NCI-H1417 (cell line): ENCODE measurements at regions not wholly inside any gene's neighbourhood (a gene's known extent, or its start where the extent isn't known, plus 50 kb on each side); places are given as distances from the start of the nearest gene placed in this dataset.

ENCODE experiments used
- DNase-seq, 3 experiments: peaks; one replicate each; lab custom pipeline; 2025; lab: John Stamatoyannopoulos, UW

DNA sequence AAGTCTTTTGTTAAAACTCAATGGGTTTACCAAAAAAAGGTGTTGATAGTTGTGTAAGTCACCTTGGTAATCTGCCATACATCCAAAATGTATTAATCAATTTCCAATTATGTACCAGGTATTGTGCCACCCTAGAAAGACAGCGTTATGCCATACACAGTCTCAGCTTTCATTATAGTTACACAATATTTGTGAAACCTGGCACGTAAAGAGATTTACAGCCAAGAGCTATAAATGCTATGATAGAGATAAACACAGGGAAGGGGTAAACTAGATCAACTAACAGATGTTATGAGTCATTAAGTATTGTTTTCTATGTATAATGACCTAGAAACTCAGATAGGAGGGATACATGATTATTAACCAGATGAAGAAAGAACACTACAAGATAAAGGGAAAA is 725.6 kb upstream of the SLITRK5 start:
- DNase-seq = peak in 1 of 3 experiments; percentile 37

DNA sequence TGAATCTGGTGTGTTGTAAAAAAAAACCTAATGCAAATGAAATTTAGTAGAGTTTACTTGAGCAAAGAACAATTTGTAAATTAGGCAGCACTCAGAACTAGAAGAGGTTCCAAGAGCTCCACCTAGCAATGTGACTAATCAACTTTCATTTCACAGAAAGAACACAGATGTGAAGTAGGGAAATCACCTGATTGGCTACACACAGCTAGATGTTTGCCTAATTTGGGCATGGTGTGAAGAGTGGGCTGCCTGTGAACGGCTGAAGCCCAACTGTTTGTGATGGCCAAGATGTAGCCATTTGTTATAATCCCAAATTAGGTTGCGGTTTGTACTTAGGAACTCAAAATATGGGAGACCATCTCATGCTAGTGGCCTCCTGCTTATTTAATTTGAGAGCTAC is 724.4 kb upstream of the SLITRK5 start:
- DNase-seq = no peak

DNA sequence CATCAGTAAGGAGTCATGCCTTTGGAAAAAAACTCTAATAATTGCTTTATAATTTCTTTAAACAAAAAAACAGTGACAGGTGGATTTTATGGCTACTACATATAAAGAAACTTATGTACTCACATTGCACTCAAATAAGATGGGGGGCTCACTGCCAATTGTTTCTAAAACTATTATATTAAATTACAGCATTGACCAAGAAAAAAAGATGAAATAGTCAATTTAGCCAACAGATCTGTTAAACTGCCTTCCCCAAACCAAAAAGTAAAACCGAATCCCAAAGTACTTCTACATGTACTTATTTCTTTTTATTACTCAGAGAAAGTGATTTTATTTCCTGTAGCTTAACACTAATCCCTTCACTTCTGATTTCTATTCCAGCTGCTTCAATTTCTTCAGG is 716.8 kb upstream of the SLITRK5 start:
- no peak for DNase-seq

DNA sequence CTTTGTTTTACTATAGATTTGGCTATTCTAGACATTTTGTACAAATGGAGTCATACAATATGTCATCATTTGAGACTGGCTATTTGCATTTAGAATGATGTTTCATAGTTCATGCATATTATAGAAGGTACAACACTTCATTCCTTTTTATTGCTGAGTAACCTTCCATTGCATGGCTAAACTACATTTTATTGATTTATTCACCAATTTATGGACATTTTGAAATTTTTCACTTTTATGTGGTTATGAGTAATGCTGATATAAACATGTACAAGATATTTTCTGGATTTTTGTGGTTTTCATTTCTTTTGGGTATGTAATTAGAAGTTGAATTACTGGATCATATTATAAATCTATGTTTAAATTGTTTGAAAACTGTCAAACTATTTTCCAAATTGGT is 710.3 kb upstream of the SLITRK5 start:
- DNase-seq = no peak

DNA sequence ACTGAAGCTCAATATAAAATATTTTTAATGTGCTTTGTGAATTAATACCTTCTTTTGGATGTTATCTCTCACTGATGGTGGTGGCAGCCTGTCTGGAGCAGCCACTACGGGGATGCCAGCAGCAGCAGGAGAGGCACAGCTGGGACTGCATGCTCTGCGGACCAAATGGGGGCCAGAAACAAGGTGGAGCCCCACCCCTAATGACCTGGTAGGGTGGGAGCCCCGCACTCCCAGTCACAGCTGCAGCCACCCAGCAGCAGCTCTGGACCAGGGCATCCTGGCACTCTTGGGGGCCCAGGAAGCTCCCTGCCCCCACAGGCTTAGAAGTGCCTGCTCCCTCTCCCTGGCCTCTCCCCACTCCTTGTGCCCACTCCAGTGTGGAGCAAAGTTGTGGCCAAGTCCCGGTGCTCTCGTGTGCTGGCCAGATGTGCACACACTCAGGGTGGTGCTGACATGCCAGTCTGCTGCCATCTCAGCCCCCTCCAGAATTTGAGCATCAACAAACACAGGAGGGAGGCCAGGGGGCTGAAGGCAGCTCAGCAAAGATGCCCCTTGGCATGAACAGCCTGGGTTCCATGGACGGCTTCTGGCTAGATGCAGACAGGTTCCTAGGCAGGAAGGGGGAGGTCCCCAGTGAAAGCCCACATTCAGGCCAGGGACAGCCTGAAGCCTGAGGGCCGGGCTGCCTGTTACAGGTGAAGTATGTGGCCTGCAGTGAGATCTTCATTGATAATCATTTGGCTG is 696.7 kb upstream of the SLITRK5 start:
- no peak for DNase-seq

DNA sequence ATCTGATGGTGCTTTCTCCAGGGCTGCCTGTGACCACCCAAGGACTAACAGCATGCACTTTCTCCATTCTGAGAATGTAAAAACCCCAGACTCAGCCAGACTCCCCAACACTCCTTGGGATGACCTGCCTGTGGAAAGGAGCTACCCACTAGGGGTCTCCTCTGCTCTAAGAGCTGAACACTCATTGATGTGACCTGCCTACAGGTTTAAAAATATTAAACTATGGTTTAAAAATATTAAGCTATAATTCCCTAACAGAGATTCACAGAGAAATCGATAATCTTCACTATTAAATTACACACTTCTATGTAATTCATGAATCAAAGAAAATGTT is 696.2 kb upstream of the SLITRK5 start:
- peak in 1 of 3 experiments; percentile 18 for DNase-seq

DNA sequence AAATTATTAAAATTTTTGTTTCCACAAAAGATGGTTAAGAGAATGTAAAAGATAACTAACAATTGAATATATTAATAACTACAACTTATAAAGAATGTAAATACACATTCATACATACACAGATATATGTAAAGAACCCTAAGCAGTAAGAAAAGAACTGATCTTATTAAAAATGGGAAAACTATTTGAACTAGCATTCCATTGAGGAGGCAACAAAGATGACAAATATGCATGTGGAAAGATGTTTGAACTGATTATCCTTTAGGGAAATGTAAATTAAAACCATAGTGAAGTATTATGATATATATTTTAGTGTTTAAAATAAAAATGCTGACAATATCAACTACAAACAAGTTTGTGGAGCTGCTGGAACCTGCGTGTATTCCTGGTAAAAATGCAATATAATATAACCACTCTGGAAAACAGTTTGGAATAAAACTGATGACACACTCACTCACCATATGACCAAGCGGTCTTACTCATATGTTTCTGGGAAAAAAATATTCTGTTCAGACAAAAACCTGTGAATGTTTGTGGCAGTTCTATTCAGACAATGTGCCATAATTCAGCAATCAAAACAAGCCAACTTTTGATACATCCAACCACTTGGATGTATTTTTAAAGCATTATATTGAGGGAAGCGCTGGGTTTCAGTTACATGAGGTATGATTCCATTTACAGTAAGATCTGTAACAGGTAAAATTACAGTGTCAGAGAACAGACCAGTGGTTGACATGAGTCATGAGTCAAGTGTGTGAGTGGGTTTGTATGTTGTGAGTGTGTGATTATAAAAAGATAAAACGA is 694.4 kb upstream of the SLITRK5 start:
- no peak for DNase-seq

DNA sequence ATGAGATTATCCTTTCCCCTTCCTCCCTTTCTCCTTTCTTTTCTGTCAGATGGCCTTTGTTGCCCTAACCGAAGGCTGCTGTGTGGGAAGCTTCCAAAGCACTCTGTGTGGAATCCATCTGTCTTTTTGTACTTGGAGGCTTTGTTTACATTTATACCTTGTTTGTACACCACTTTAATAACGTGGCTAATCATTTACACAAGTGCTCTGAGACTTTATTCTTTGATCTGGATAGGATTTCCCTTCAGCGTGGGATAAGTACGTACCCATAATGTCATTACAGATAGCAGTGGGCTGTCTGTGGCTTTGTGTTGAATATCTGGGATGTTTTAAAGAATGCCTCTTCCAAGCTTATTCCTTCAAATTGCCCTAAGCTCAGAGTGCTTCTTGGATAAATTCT is 684.7 kb upstream of the SLITRK5 start:
- DNase-seq = peak in 2 of 3 experiments; percentile 55 to 87

DNA sequence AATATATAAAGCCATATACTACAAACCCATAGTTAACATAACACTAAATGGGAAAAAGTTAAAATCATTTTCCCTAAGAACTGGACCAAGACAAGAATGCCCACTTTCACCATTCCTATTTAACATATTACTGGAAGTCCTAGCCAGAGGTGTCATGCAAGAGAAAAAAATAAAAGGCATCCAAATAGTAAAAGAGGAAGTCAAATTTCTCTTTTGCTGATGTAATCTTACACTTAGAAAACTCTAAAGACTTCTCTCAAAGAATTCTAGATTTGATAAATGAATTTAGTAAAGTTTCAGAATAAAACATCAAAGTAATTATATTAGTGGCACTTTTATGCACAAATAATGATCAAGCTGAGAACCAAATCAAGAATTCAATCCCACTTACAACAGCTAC is 678.9 kb upstream of the SLITRK5 start:
- DNase-seq = no peak

DNA sequence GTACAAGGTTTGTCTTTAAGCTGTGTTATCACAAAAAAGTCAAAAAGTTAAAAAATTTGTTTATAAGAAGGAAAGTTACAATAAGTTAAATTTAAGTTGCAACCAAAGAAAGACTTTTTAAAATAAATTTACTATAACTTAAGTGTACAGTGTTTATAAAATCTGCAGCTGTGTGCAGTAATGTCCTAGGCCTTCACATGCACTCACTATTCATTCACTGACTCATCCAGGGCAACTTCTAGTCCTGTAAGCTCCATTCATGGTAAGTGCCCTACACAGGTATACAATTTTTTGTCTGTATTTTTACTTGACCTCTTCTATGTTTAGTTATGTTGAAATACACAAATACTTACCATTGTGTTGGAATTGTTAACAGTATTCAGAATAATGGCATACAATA is 667.9 kb upstream of the SLITRK5 start:
- no peak for DNase-seq

DNA sequence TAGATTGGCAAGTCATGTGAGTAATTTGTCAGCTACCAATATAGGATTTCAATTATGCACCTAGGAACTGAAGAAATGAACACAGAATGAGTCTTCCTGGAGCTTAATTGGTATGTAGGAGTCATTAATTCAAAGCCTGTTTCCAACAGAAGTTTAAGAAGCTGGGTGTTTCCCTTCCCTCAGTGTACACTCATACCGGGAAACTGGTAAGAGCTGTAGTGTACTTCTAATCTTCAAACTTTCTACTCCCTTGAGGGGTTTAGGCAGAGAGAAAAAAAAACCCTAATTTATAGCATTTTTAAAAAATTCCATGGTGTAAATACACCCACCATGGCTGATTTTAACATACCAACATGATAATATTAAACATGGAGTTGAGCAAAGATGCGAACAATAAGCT is 665.7 kb upstream of the SLITRK5 start:
- no peak for DNase-seq

DNA sequence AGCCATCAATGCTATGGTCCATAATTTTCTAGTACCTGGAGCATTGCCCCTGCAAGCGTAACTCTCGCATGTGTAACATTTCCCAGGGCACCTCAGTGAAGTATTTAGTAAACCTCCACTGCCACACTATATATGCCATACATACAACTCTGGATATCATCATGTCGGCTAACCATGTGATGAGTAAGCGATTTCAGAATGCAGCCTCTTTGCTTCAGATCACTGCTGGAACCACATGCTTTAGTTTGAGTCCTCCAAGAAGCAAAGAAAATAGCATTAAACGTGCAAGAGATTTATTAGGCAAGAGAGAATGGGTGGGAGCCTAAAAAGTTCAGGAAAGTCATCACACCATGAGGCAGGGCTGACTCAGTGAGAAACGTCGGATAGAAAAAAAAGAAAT is 635.6 kb upstream of the SLITRK5 start:
- no peak for DNase-seq

DNA sequence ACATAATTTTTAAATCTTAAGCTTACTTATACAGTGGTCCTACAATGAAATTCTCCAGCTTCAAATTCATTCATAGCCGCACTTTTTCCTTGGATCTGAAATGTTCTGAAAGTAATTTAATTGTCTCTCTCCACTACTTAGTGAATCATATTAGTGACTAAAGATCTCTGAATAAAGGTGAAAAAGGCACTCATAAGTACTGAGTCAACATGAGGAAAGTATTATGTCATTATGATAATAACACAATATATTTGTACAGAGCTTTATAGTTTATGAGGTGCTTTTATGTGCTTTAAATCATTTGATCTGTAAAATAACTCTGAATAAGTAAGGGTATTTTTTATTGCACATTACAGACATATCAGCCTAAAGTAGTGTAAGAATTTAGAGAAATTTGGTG is 628.2 kb upstream of the SLITRK5 start:
- DNase-seq = peak in 1 of 3 experiments; percentile 55

DNA sequence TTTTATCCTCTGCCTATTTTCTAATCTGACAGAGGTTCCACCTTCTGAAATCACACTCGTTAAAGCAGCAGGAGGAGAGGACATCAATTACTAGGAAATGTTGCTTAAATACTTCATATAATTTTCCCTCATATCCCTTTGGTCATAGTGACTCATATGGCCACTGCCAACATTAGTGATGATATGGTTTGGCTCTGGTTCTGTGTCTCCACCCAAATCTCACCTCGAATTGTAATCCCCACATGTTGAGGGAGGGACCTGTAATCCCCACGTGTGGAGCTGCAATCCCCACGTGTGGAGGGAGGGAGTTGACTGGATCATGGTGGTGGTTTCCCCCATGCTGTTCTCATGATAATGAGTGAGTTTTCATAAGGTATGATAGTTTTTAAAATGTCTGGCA is 618.4 kb upstream of the SLITRK5 start:
- DNase-seq = no peak

DNA sequence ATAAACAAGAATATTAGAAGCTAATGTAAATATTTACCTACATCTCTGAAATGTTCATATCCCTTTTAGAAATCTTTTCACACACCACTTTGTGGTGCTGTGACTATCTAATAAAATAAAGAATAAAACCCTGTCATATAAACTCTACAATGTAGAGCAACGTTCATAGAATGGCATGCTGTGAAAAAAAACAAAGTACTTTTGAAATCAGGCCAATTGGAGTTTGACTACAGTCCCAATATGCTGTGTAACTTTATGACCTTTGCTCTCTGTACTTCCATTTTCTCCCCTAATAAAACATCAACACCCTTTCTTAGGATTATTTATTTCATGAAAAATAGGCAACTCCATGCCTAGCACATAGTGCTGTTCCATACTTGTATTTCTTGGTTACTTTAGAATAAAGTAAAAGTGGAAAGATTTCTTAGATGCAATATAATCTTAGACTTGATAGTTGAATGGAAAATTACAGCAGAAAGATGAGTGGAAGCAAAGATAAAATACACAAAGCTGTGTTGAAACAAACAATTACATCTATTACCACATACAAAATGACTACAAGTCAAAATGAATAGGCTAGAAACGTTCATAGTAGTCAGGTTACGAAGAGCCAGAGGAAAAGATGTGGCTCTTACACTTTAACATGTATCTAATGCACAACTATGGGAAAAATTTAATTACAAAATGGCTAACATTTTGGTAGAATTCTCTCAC is 613.2 kb upstream of the SLITRK5 start:
- DNase-seq = no peak

DNA sequence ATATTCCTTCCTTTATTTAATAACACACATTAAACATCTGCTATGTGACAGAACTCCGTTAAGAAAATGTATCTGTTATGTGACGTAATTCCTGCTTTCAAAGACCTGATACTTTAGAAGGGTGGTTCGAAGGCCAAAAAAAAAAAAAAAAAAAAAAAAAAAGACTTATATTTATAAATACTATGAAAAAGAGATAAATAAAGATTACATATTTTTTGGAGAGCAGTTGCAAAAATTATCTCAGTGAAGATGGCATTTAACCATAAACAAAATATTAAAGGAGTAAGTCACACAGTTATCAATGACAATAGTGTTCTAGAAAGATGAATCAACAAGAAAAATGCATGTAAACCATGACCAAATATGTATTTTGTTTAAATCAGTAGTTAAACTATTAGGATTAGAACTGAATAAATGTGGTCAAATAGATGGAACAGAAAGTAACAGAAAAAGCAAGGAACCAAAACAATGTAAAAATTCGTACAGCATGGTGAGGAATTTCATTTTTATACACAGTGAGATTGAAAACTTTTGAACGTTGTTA is 612.3 kb upstream of the SLITRK5 start:
- DNase-seq = no peak

DNA sequence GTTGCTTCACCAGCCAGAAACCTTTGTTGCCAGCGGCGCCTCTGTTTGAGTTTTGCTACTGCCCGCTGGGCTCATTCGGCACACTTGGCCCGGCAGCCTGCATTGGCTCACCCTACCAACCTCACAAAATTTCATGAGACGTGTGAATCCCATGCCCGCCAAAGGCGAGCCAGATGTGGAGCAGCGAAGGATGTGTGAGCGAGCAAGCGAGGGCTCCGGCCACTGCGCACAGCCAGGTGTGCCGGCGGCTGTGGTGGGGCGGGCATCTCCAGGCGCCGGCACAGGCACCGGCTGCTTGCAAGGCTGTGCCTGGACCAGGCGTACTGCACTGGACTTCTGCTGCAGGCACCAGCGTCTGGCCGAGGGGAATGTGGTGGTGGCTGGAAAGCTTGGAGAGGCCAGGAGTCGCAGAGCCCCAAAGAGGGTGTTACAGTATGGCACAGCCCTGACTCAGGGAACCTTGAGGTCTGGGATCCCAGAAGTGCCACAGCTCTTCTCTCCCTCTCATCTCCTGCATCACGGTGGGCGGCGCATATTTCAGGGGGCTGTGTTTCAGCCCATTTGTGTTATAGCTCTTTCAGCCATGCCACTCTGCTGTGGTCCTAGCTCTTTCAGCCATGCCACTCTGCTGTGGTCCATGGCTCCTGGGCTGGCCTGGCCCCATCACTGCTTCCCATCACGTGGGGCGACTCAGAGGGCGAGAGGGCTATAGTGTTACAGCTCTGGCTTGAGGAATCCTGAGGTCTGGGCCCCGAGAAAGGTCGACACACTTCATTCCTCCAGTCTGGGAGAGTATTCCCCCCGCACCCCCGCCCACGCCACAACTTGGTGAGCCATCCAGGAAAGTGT is 592.0 kb upstream of the SLITRK5 start:
- DNase-seq = no peak

DNA sequence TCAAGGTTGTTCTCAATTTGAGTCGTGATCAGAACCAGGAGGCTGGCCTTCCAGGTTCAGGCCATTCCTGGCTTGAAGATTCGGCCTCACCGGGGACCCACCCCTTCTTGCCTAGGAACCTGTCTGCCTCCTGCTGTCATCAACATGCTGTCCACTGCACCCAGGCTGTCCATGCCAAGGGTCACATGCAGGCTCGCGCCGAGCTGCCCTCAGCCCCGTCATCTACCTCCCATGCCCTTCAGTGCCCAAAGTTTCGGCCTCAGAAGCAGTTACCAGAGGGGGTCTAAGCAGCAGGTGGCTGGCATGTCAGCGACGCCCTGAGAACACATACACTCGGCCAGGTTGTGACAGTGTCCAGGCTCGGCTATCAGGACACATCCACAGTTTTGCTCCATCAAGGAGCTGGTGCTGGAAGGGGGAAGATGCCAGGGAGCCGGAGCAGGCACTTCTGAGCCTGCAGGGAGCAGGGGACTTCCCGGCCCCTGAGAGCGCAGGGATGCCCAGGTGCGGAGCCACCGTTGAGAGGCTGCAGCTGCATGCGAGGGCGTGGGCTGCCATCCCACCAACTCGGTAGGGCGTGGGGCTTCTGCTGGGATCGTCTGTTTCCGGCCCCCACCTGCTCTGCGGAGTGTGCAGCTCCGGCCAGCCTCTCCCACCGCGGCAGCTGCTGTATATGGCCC is 590.9 kb upstream of the SLITRK5 start:
- DNase-seq = no peak

DNA sequence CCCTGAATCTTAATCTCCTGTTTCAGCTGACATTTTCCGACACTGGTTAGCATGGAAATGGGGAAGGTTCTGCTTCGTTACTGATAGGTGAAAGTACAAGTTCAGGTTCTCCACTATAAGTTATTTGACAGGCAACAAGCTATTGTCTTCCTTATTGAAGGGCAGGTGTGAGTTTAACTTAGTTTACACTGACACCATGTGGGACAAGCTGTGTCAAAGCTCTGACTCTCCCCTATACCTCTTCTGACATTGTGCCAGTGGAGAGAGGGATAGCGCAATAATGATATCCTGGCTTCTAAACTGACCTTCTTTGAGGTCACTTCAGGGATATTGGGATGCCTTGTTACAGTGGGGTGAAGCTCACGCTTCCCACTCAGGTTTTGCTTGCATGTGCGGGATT is 587.0 kb upstream of the SLITRK5 start:
- DNase-seq = peak in 1 of 3 experiments; percentile 43

DNA sequence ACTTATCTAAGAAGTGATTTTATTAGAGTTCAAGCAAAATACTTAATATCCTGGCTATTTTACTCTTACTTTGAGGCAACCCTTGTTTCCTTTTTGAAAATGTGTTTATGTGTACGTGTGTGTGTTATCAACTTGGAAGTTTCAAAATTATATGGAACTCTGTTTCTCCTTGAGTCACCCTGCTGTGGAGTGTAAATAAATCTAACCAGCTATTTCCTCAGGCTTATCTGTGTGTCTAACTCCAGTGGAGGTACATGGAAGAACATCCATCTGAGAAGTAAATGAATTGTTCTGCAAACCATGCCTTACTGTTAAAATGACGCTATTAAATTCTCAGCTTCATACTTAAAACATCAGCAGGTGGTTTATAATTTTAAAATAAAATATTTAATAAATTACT is 583.4 kb upstream of the SLITRK5 start:
- DNase-seq = peak in 1 of 3 experiments; percentile 56

DNA sequence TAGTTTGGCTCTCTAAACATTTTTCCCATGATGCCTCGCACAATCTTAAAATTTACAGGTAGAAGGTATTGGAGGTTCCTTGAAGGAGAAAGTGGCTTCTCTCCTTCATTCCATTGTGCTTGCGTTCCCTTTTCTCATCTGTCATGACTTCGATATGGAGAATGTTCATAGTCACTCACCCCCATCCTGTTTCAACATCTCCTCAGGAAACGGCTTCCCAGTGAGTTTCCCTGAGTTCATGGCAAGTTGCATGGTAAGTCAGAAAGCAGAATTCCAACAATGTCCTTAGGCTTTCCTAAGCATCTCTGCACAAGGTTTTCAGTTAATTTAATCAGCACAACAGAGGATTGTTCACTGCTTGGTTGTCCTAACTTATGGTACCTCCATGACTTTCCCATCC is 581.8 kb upstream of the SLITRK5 start:
- DNase-seq = no peak
